Esophagus squamous epithelium (tissue), 5 donors: ENCODE measurements at regions not wholly inside any gene's neighbourhood (a gene's known extent, or its start where the extent isn't known, plus 50 kb on each side); places are given as distances from the start of the nearest gene placed in this dataset.

Experiments
- DNase-seq: peaks from one replicate; lab custom pipeline; 2025; lab: John Stamatoyannopoulos, UW
- H3K27ac ChIP-seq, 4 donors: fragments of 200-600 bp; sonication (generic); one replicate each; pipeline ENCODE4 v1.5.1; 2016 to 2019; ENCODE audit warnings: mild to moderate bottlenecking in 1 of 4
- H3K27me3 ChIP-seq, 4 donors: fragments of 200-600 bp; sonication (generic); 1 replicate in 3 of 4; 2 replicates in 1 of 4; pipeline versions ENCODE4 v1.5.1 to v1.6.0; 2017 to 2021; ENCODE audit warnings: antibody characterized with exemption in 1 of 4
- H3K36me3 ChIP-seq, 3 donors: fragments of 200-600 bp; sonication (generic); one replicate each; pipeline ENCODE4 v1.5.1; 2016 to 2019
- H3K4me1 ChIP-seq, 3 donors: fragments of 200-600 bp; sonication (generic); one replicate each; pipeline ENCODE4 v1.5.1; 2017 to 2019
- H3K4me3 ChIP-seq, 4 donors: fragments of 200-600 bp; sonication (generic); 1 replicate in 3 of 4; 2 replicates in 1 of 4; pipeline ENCODE4 v1.5.1; 2016 to 2019; ENCODE audit warnings: mild to moderate bottlenecking in 2 of 4, moderate library complexity in 1 of 4
- H3K9me3 ChIP-seq, 3 donors: fragments of 200-600 bp; sonication (generic); one replicate each; pipeline ENCODE4 v1.5.1; 2016 to 2019
- CTCF ChIP-seq, 6 experiments: fragments of 450-650 bp in 4 of 6; fragments of 200-600 bp in 2 of 6; sonication (generic) in 2 of 6; IDR thresholded peaks; one replicate each; pipeline ENCODE4 v1.5.1; 2016 to 2019; ENCODE audit warnings: antibody characterized with exemption in 6 of 6, mild to moderate bottlenecking in 4 of 6, moderate library complexity in 4 of 6
- POLR2A ChIP-seq, 4 donors: fragments of 450-650 bp; IDR thresholded peaks; one replicate each; pipeline ENCODE4 v1.6.1; 2017; ENCODE audit warnings: antibody characterized with exemption in 4 of 4, mild to moderate bottlenecking in 4 of 4, moderate library complexity in 3 of 4
- WGBS, 2 donors: methylation state at CpG; one replicate each; pipeline ENCODE4 v1.1.5; 2018; 5-methylcytosine and 5-hydroxymethylcytosine counted together
- intact Hi-C: fragments of 100-400 bp; cut with DNase I; formaldehyde crosslinking; loops from one replicate; pipeline ENCODE4 v1.15.0; 2022
- donor health status: DM: yes; HTN: yes; CAD: no.

- no peak for DNase-seq
- TF ChIP-seq CTCF (IDR thresholded peaks at IDR 0.05) (no peak), POLR2A (IDR thresholded peaks at IDR 0.05) (no peak)
Observed at GRCh38 chr9:95634536-95634935, 117.8 kb upstream of the PTCH1 start.

GRCh38 chr9:95634114-95634513 is 117.3 kb upstream of the PTCH1 start:
- no peaks in the 10 kb centered on the region for H3K4me1 ChIP-seq
- H3K27me3 ChIP-seq = peaks cover 0 to 61% (median 0%) of the 10 kb centered on the region in 4 donors
- DNase-seq = no peak
- WGBS, 2 donors = 56 to 82% methylated on average over 4 of the region's 4 CpGs
- no peak overlapping the region for H3K4me3 ChIP-seq
- no peak overlapping the region for H3K27ac ChIP-seq
- intact Hi-C loops = no loop called here
- H3K9me3 ChIP-seq = peaks cover 0 to 6% (median 0%) of the 10 kb centered on the region in 3 donors
- H3K36me3 ChIP-seq = no peaks in the 10 kb centered on the region
- TF ChIP-seq POLR2A (IDR thresholded peaks at IDR 0.05) (no peak), CTCF (IDR thresholded peaks at IDR 0.05) (no peak)

More at GRCh38 chr9:95634536-95634935, 117.8 kb upstream of the PTCH1 start:
- Histone ChIP-seq H3K9me3 (peaks cover 0 to 6% (median 0%) of the 10 kb centered on the region in 3 donors), H3K4me1 (no peaks in the 10 kb centered on the region), H3K27ac (no peak overlapping the region), H3K36me3 (no peaks in the 10 kb centered on the region), H3K4me3 (no peak overlapping the region), H3K27me3 (peaks cover 0 to 61% (median 0%) of the 10 kb centered on the region in 4 donors)
- intact Hi-C loops = no loop called here
- 71 to 80% methylated on average over 6 of the region's 6 CpGs for WGBS, 2 donors

- no peaks in the 10 kb centered on the region for H3K9me3 ChIP-seq
- H3K27me3 ChIP-seq = peaks cover 0 to 79% (median 0%) of the 10 kb centered on the region in 4 donors
- H3K4me3 ChIP-seq = no peak overlapping the region
- 81 to 95% methylated on average over 3 to 6 of the region's 6 CpGs for WGBS, 2 donors
- no peak overlapping the region for H3K27ac ChIP-seq
- intact Hi-C loops = no loop called here
- DNase-seq = no peak
- TF ChIP-seq CTCF (IDR thresholded peaks at IDR 0.05) = no peak
- no peak for TF ChIP-seq POLR2A (IDR thresholded peaks at IDR 0.05)
- H3K4me1 ChIP-seq = no peaks in the 10 kb centered on the region
- H3K36me3 ChIP-seq = no peaks in the 10 kb centered on the region
Observed at GRCh38 chr9:95629585-95629984, 112.8 kb upstream of the PTCH1 start.

- intact Hi-C loops = no loop called here
- no peak overlapping the region for H3K4me3 ChIP-seq
Observed at GRCh38 chr9:95627802-95628201, 111.0 kb upstream of the PTCH1 start.

GRCh38 chr9:95626885-95627558 is 110.3 kb upstream of the PTCH1 start:
- TF ChIP-seq POLR2A (IDR thresholded peaks at IDR 0.05) = no peak
- no peak for TF ChIP-seq CTCF (IDR thresholded peaks at IDR 0.05)
- no peak for DNase-seq
- Histone ChIP-seq H3K27me3 (peaks cover 0 to 74% (median 0%) of the 10 kb centered on the region in 4 donors), H3K27ac (peak overlapping the region in 2 of 4 donors; percentile 49 to 53), H3K9me3 (no peaks in the 10 kb centered on the region), H3K4me1 (no peaks in the 10 kb centered on the region), H3K36me3 (no peaks in the 10 kb centered on the region), H3K4me3 (no peak overlapping the region)
- intact Hi-C loops = no loop called here
- 54 to 62% methylated on average over 17 to 19 of the region's 21 CpGs for WGBS, 2 donors

More at GRCh38 chr9:95627802-95628201, 111.0 kb upstream of the PTCH1 start:
- H3K9me3 ChIP-seq = no peaks in the 10 kb centered on the region
- WGBS, 2 donors = 14 to 56% methylated on average over 3 to 6 of the region's 8 CpGs
- H3K27me3 ChIP-seq = peaks cover 0 to 82% (median 0%) of the 10 kb centered on the region in 4 donors
- DNase-seq = no peak
- no peaks in the 10 kb centered on the region for H3K36me3 ChIP-seq
- peak overlapping the region in 1 of 4 donors; percentile 53 for H3K27ac ChIP-seq
- H3K4me1 ChIP-seq = no peaks in the 10 kb centered on the region
- TF ChIP-seq POLR2A (IDR thresholded peaks at IDR 0.05) = no peak
